ENCODE measurements at regions not wholly inside any gene's neighbourhood (a gene's known extent, or its start where the extent isn't known, plus 50 kb on each side); places are given as distances from the start of the nearest gene placed in this dataset.
"Not testable (repeated sequence)": the region's sequence is repeated elsewhere in the genome, so short reads cannot be mapped to it uniquely, and the experiment has no call there.

DNA sequence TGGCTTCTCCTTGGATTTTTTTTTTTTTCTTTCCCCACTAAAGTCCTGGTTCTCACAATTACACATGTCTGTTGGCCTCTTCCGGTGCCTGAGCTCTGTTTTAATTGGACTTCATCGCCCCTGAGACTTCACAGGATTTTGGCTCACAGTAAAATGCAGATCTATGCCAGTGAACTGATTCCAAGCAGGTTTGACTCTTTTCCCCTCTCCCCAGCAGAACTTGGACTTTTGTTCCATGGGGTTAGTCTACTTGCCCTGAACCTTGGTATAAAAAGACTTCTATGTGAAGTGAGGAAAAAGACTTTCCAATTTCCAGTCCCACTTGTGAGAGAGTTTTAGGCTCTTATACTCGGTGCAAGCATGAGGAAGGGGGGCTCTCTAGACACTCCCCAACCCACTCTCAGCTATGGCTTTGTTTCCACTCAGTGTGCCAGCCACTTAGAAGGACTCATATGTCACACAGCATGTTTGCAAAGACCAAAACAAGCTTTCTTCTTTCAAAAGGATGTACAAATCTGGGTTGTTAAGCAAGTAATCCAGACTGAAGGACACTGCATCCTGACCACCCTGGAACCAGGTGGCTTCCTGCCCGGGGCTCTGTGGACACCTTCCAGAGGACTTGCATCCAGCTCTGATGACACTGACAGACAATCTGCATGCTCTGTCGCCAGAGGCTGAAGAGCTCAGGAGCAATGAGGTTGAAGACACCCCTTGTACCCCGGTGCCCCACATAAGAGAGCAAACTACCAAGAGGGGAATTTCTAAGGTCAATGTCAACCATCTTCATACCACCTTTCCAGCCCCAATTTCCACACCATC is 221.9 kb upstream of the EGLN3 start:
- DNase-seq: no peak

DNA sequence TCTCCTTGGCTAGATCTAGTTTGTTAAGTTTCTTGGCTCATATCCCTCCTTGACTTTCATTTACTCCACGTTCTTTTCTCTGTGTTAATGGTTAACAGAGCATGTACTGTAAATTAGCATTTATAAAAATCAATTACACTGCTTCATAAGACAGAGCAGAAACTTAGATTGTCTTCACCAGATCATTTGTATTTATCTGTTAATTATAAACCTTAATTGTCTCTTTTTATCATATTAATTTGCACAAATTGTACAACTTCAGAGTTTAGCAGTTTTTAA is 221.2 kb upstream of the EGLN3 start:
- no peak for DNase-seq

DNA sequence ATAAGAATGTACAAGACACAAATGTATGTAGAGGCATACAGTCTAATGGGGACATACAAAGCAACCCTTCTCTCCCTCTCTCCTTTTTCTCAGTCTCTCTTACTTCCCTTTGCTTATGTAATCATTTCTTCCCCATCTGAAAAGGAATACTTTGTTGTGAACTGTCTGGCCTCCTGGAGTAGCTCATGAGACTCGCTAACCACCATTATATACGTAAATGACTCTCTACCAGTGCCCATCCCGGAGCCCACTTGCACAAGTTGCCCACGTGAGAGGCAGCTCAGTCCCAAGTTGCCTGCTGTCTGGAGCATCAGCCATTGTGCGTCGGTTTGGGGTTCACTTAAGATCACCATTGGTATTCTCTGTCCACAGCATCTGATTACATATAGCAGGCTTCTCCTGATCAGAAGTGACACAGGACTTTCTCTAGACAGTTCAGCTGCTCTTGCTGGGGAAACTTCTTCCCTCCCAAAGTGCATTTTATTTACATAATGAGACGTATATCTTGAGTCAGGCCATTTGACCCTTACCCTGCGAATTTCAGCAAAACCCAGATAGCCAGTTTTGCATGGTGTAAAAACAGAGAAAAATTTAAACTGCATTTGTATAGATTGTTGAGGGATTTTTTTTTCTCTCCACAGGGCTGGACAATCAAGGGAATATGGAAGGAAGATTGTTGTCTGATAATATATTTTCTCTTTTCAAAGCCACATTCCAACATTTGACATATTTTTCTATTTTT is 220.7 kb upstream of the EGLN3 start:
- no peak for DNase-seq

DNA sequence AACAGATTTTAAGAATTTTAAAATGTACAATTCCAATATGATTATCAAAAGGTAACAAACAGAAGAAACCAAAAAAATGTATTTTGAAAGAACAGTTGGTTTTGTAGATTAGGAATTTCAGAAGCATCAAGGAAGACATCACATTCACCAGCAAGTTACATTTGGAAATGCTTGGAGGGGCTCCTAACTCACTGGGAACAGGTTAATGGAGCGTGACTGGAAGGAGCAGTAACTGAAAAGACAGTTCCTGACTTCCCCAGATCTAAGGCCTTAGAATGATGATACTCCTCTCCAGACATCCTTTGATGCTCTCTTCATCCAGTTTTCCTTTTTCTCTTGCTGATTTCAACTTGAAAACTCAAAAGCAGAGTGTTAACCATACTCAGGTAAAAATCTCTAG is 220.0 kb upstream of the EGLN3 start:
- DNase-seq: no peak

DNA sequence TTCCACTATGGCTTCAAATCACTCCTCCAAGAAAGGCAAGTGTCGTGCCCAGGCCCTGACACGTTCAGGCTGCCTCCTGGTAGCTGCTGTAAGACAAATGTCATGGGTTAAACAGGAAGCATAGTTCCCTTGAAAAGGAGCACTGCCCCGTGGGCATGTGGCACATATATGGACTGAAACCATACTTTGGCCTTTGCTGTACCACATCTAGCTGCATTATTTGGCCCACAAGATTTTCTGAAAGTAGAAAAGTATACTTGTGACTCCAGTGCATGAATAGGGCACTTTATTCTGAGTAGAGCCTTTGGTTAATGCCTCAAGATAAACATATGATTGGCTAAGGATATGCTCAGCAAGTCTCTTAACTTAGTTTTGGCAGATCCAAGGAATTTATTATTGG is 218.7 kb upstream of the EGLN3 start:
- no peak for DNase-seq

DNA sequence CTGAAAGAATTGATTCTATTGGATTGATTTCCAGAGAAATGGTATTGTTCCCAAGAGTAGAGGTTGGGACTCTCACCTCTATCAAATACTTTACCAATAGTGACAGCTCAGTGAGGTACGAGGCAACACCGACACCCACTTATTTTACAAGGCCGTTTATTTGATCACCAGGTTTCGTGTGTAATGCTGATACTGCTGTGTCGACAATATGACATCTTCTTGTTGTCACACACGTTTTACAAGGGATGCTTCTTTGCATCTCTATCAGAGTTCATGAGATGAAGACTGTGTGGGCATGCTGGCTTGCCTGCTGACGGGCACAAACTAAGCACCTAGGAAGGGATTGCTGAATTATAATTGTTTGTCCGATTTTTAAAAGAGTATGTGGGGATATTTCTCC is 217.8 kb upstream of the EGLN3 start:
- no peak for DNase-seq

DNA sequence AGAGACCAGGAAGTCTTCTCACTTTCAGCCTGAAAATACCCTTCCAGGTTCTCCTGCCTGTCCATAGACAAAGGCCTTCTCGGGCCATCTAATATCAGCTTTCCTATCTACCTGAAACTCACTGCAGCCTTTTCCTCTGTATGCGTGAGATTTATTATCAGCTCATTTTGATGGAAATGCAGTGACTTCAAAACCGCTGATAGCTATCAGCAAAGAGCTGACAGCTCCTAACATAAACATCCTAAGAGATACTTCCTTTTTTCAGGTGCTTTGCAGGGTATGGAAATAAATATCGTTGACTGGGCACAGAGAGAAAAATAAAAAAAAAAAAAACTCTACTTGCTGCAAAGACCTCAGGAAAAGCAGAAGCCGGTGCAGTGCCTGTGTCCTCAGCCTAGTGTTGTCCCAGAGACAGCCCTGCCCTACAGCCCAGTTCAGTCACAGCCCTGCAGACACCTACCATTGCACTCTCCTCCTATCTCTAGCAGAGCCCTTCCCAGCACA is 215.0 kb upstream of the EGLN3 start:
- no peak for DNase-seq

DNA sequence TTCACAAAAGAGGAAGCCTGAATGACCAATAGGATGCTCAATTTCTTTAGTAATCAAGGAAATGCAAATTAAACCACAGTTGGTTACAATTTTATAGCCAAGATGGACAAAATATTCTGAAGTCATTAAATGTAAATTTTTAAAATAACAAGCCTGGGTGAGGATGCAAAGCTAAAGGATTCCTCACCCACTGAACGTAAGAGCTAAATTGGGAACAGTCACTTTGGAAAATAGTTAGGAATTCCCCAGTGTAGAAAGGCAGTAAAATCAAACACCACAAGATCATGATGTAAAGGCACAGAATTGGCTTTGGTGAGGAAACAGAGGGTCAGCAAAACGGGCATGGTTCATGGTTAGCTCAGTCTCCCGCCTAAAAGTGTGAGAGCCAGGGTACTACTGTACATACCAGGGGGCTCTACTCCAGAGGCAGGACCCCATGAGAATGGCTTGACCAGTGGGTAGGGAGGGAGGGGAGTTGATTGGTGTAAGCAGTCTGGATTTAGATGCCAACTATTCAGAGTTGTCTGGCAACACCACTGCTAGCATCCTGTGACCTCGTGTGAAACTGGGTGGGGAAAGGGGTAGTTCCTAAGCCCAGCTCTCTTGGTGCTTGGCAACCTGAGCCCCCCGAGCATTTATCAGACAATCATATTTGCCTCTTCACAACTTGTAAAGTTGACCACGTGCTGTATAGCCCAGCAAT is 213.4 kb upstream of the EGLN3 start:
- DNase-seq: no peak

DNA sequence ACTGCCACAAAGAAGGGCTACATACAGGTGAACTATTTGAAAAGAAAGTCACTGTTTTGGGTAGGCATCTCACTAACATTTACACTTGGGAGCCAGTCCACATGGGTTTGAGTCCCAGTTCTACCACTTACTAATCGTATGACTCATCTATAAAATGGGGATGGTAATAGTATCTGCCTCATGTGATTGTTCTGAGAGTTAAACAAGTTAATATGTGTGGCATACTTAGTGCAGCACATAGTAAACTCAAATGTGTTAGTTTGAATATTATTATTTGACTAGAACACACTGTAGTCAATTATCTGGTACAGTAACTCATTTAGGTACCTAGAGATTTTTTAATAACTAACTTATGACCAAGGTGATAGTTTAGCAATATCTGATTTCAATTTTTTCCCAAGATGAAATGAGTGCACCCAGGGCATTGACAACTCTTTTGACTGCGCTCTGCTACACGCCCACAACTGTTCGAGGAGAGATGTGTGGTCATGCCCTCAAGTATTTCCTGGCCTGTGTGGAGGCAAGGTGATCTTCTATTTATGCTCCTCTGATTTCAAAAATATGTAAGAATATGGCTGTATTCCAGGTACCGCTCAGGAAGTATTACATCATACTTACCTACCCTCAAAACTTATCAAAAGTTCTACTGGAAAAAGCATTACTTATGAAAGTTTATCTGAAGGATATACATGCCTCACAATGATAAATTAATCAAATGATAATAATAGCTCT is 210.6 kb upstream of the EGLN3 start:
- no peak for DNase-seq

DNA sequence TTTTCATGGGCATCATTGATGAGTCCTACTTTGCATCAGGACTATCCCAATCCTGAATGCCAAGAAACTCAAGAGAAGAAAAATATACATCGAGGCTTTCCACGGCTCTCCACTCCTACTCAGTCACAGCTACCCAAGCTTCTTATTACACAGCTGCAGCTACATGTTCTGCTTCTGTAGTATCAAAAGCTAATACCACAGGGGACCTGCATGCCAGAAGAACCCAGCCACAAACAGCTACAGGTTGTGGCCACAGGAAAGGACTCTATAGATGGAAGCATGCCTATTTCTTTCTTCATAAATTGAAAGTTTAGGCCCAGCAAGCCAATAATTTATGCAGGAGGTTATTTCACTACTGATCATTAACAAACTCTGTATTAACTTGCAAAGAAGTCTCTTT is 209.7 kb upstream of the EGLN3 start:
- DNase-seq: no peak

DNA sequence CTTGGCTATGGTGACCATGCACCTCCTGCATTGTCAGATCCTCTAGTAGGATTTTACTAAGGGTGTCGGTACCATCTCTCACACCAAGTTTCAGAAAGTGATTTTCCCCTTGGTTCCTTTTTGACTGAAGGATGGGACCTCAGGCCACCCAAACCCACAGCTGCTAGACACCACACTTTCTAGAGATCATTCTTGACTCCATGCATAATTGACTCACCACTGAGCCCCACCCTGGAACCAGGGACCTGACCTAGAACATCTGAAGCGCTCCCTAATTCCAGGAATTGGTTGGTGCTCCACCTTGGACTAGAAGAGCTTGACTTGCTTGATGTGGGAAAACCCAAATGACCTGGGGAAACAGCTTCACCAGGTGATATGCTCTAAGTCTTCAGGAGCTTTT is 206.8 kb upstream of the EGLN3 start:
- no peak for DNase-seq

DNA sequence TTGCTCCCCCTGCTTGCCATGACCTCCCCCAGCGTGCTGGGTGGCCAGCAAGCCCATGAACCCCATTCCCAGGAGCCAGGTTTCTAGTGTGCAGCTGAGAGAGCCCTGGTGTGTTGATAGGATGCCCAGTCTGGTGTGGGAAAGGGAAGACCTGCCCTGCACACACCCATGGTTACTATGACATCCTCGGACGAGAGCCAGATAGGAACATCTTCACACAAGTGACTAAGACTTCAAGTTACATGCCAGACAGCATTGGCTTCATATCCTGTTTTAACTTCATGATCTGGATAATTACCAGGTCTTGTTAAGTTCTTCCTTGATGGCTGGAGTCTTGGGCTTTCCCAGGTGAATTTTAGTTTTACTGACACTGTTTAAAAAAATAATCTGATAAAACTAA is 196.6 kb upstream of the EGLN3 start:
- no peak for DNase-seq

DNA sequence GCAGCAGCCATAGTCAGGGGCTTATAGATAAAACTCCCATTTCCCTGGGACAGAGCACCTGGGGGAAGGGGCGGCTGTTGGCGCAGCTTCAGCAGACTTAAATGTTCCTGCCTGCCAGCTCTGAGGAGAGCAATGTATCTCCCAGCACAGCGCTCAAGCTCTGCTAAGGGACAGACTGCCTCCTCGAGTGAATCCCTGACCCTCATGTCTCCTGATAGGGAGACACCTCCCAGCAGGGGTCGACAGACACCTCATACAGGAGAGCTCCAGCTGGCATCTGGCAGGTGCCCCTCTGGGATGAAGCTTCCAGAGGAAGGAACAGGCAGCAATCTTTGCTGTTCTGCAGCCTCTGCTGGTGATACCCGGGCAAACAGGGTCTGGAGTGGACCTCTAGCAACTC is 189.3 kb upstream of the EGLN3 start:
- not testable (repeated sequence) for DNase-seq

DNA sequence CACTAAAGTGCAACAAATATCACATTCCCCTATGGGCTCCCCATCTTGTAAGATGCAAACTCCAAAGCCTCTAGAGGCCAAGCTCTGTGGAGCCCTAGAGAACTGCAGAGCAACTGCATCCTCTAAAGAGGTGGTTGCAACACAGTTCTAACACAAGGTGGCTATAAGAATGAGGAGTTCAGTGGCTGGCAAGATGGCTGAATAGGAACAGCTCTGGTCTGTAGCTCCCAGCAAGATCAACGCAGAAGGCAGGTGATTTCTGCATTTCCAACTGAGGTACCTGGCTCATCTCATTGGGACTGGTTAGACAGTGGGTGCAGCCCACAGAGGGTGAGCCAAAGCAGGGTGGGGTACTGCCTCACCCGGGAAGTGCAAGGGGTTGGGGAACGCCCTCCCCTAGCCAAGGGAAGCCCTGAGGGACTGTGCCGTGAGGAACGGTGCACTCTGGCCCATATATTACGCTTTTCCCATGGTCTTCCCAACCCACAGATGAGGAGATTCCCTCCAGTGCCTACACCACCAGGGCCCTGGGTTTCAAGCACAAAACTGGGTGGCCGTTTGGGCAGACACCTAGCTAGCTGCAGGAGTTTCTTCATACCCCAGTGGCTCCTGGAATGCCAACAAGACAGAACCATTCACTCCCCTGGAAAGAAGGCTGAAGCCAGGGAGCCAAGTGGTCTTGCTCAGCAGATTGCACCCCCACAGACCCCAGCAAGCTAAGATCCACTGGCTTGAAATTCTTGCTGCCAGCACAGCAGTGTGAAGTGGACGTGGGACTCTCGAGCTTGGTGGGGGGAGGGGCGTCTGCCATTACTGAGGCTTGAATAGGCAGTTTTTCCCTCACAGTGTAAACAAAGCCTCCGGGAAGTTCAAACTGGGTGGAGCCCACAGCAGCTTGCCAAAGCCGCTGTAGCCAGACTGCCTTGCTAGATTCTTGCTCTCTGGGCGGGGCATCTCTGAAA is 188.6 kb upstream of the EGLN3 start:
- not testable (repeated sequence) for DNase-seq

DNA sequence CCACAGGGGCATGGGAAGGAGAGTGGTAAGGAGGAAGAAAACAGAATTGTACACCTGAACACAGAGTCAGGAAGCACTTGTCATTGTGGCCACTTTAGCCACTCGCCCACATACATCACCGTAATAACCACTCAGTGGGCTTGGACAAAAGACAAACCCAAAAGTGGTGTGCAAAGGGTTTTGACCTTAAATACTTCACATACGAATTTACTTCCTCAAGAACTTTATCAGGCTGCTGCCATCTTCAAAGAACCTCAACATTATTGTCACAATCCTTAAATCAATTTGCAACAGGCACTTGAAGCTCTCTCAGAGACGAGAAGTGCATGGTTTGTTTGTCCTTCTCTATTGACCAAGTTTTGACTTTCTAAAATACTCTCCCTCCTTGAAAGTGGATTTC is 187.3 kb upstream of the EGLN3 start:
- no peak for DNase-seq

DNA sequence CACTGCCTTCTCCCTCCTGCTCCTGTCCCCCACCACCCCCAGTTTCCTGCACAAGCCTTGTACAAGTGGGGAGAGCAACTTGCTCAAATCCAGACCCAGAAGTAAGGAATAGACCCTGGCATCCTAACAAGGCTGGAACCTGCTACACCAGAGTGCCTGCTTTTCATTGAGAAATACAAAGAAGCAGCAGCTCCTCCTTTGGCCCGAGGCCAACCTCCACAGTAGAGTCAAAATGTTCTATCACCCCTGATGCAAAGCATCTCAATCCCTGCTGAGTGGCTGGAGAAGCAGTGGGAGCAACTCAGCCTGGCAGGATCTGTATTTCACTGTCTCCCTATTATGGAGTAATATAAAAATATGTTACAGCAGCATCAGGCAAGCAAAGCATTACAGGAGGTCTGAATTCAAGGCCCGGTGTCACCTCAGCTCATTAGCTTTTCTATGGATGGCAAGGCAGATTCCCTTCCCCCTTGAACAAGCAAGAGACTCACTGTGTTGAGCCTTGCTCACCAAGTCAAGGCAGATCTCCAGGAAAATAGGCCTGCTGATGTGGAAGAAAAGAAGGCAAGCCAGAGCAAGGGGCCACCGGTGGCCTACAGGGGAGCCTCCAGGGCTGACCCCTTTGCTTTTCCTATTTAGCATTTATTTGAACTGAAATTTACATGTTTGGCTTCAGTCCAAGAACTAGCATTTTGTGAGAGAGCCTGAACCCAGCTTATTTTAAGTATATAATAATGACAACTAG is 186.3 kb upstream of the EGLN3 start:
- no peak for DNase-seq

DNA sequence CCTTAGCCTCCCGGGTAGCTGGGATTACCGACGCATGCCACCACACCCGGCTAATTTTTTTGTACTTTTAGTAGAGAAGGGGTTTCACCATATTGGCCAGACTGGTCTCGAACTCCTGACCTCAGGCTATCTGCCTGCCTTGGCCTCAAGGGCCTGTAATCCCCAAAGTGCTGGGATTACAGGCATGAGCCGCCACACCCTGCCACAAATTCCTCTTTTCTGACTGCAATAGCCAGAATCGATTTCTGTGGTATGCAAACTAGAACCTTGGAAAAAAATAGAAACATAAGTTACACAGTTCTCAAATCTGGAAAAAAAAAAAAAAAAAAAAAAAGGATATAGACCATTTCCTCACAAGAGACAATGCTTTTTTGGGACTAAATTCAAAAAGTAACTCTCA is 184.6 kb upstream of the EGLN3 start:
- no peak for DNase-seq

DNA sequence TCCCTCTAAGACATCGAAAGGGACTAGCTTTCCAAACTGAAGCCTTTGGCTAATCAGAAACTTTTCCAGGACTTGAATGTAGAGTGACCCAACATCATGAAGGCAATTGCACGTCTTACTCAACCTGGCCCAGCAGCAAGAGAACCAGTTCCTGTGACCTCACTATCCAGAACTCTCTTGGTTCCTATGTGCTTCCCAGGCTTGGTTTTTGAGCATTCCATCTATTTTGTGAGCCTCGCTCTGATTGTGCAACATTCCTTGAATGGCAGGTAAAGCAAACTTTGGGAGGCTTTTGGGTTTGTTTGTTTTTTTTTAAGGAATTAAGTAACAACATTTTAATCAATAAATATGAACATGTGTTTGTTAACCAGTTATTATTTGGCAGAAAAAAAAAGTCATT is 183.6 kb upstream of the EGLN3 start:
- DNase-seq: no peak

DNA sequence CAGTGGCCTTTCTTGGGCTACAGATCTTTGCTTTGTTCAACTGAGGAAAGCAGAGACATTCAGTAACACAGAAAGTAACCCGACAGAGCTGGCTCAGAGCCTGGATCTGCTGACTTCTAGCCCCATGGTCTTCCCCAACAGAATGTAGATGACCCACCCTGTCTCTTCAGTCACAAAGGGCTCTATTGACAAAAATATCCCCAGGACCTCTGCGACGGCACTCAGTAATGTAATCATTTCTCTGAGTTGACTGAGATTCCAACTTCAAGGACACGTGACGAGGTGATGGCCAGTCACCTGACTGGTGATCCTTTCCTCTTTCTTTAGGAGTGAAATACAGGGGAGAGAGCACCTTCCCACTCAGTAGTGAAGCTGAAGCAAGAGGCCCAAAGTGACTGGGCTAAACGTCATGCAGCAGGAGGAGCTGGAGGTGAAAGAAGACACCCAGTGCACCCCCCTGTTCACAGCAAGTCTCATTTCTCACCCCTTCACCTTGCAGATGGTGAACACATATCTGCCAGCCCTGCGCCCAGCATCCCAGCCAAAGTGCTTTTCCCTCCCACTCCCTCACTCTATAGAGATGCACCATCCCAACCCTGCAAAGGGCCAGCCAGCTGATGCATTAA is 179.2 kb upstream of the EGLN3 start:
- no peak for DNase-seq

DNA sequence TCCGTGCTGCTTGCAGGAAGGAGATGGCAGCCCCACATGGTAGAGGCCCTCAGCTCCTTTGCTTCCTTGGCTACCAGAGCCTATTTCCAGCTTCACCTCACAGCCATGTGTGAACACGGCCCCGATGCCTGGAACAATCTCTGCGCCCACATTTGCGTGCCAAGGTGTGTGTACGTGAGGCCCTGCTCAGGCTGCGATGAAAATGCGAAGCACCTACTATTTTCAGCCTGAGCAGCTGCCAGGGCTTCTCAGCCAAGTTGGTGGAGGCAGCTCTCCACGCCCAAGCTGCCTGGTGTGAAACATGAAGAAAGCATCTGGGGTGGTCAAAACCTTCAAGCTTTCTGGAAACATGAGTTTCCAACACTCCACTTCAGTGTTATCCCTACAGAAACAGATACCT is 177.8 kb upstream of the EGLN3 start:
- no peak for DNase-seq

DNA sequence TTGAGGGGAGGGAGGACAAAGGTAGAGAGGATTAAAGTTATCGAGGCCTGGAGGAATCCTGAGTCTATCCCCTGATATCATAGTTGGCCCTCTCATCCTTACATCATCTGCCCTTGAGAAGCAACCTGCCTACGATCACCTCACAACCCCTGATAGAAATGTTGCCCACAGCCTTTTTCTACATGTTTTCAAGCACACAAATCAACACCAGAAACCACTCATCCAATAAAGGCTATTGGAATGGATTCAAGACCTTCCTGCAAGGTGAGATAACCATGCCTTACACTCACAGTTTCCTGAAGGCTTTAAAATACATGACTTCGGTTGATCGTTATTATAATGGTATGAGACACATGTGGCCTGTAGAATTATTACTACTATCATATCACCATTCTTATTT is 175.7 kb upstream of the EGLN3 start:
- no peak for DNase-seq
